Mononuclear cell (primary cell): ENCODE measurements at regions not wholly inside any gene's neighbourhood (a gene's known extent, or its start where the extent isn't known, plus 50 kb on each side); places are given as distances from the start of the nearest gene placed in this dataset.
"Not testable (repeated sequence)": the region's sequence is repeated elsewhere in the genome, so short reads cannot be mapped to it uniquely, and the experiment has no call there.

Experiments used
- H3K27me3 ChIP-seq: 2 replicates; pipeline ENCODE4 v1.6.0; 2011; ENCODE audit warnings: low read length, control low read depth; ENCODE audit not compliant: insufficient read depth
- H3K4me1 ChIP-seq: 2 replicates; pipeline ENCODE4 v1.5.1; 2011; ENCODE audit warnings: mild to moderate bottlenecking, low read length, control low read depth; ENCODE audit not compliant: insufficient read depth
- H3K4me3 ChIP-seq: 2 replicates; pipeline ENCODE4 v1.5.1; 2011; ENCODE audit warnings: mild to moderate bottlenecking, low read length, moderate library complexity
- H3K9me3 ChIP-seq: 2 replicates; pipeline ENCODE4 v1.5.1; 2011; ENCODE audit warnings: low read depth, mild to moderate bottlenecking, control low read depth, low read length

GRCh38 chr16:29318037-29318436 lies 88.5 kb downstream of the NPIPB11 start:
- Histone ChIP-seq H3K27me3 (no peaks in the 10 kb centered on the region), H3K4me1 (peaks cover 18% of the 10 kb centered on the region), H3K4me3 (no peak overlapping the region), H3K9me3 (no peaks in the 10 kb centered on the region)

GRCh38 chr16:29317269-29317668 lies 89.2 kb downstream of the NPIPB11 start:
- H3K27me3 ChIP-seq = no peaks in the 10 kb centered on the region
- H3K9me3 ChIP-seq = no peaks in the 10 kb centered on the region
- H3K4me1 ChIP-seq = peaks cover 18% of the 10 kb centered on the region
- no peak overlapping the region for H3K4me3 ChIP-seq

GRCh38 chr16:29316761-29317183 lies 89.7 kb downstream of the NPIPB11 start:
- Histone ChIP-seq H3K27me3 (no peaks in the 10 kb centered on the region), H3K4me3 (no peak overlapping the region), H3K9me3 (no peaks in the 10 kb centered on the region), H3K4me1 (peaks cover 18% of the 10 kb centered on the region)

- Histone ChIP-seq H3K27me3 (no peaks in the 10 kb centered on the region), H3K4me1 (peaks cover 18% of the 10 kb centered on the region), H3K9me3 (no peaks in the 10 kb centered on the region), H3K4me3 (no peak overlapping the region)
Measured at GRCh38 chr16:29315916-29316517, 90.5 kb downstream of the NPIPB11 start.

GRCh38 chr16:29315046-29315445 lies 91.5 kb downstream of the NPIPB11 start:
- Histone ChIP-seq H3K4me3 (no peak overlapping the region), H3K4me1 (peaks cover 18% of the 10 kb centered on the region), H3K27me3 (no peaks in the 10 kb centered on the region), H3K9me3 (no peaks in the 10 kb centered on the region)

GRCh38 chr16:29314292-29314934 lies 92.1 kb downstream of the NPIPB11 start:
- Histone ChIP-seq H3K27me3 (no peaks in the 10 kb centered on the region), H3K9me3 (no peaks in the 10 kb centered on the region), H3K4me1 (peaks cover 18% of the 10 kb centered on the region), H3K4me3 (no peak overlapping the region)

- H3K9me3 ChIP-seq = no peaks in the 10 kb centered on the region
- peaks cover 12% of the 10 kb centered on the region for H3K4me1 ChIP-seq
- no peaks in the 10 kb centered on the region for H3K27me3 ChIP-seq
- H3K4me3 ChIP-seq = no peak overlapping the region
Measured at GRCh38 chr16:29313559-29314048, 92.9 kb downstream of the NPIPB11 start.

GRCh38 chr16:29312835-29313558 lies 93.5 kb downstream of the NPIPB11 start:
- no peaks in the 10 kb centered on the region for H3K27me3 ChIP-seq
- H3K9me3 ChIP-seq = no peaks in the 10 kb centered on the region
- H3K4me3 ChIP-seq = no peak overlapping the region
- H3K4me1 ChIP-seq = peaks cover 6% of the 10 kb centered on the region

GRCh38 chr16:29312345-29312675 lies 94.2 kb downstream of the NPIPB11 start:
- not testable (repeated sequence) for H3K9me3 ChIP-seq, H3K4me1 ChIP-seq, H3K27me3 ChIP-seq, H3K4me3 ChIP-seq

- no peaks in the 10 kb centered on the region for H3K9me3 ChIP-seq
- no peaks in the 10 kb centered on the region for H3K27me3 ChIP-seq
- peaks cover 4% of the 10 kb centered on the region for H3K4me1 ChIP-seq
- no peak overlapping the region for H3K4me3 ChIP-seq
Measured at GRCh38 chr16:29311461-29312344, 94.8 kb downstream of the NPIPB11 start.

GRCh38 chr16:29310852-29311314 lies 95.6 kb downstream of the NPIPB11 start:
- H3K27me3 ChIP-seq = no peaks in the 10 kb centered on the region
- H3K4me3 ChIP-seq = no peak overlapping the region
- no peaks in the 10 kb centered on the region for H3K9me3 ChIP-seq
- peaks cover 4% of the 10 kb centered on the region for H3K4me1 ChIP-seq

- not testable (repeated sequence) for H3K27me3 ChIP-seq, H3K9me3 ChIP-seq, H3K4me1 ChIP-seq, H3K4me3 ChIP-seq
Measured at GRCh38 chr16:29310243-29310642, 96.3 kb downstream of the NPIPB11 start.

GRCh38 chr16:29309601-29310000 lies 96.9 kb downstream of the NPIPB11 start:
- H3K9me3 ChIP-seq, H3K4me3 ChIP-seq, H3K27me3 ChIP-seq, H3K4me1 ChIP-seq: not testable (repeated sequence)

GRCh38 chr16:29308644-29309546 lies 97.6 kb downstream of the NPIPB11 start:
- no peaks in the 10 kb centered on the region for H3K27me3 ChIP-seq

More at GRCh38 chr16:29308644-29309546, 97.6 kb downstream of the NPIPB11 start:
- Histone ChIP-seq H3K9me3 (no peaks in the 10 kb centered on the region), H3K4me1 (peaks cover 4% of the 10 kb centered on the region), H3K4me3 (no peak overlapping the region)
